GM12872 (cell line): ENCODE measurements at regions not wholly inside any gene's neighbourhood (a gene's known extent, or its start where the extent isn't known, plus 50 kb on each side); places are given as distances from the start of the nearest gene placed in this dataset.

Experiments
- CTCF ChIP-seq: IDR thresholded peaks from 3 replicates; pipeline ENCODE4 v1.5.1; 2011; ENCODE audit warnings: low read depth, mild to moderate bottlenecking, low read length, moderate library complexity; ENCODE audit not compliant: insufficient read depth

GRCh38 chr9:28363151-28363562, 789.9 kb upstream of the C9orf72 start:
- no peak for TF ChIP-seq CTCF

DNA sequence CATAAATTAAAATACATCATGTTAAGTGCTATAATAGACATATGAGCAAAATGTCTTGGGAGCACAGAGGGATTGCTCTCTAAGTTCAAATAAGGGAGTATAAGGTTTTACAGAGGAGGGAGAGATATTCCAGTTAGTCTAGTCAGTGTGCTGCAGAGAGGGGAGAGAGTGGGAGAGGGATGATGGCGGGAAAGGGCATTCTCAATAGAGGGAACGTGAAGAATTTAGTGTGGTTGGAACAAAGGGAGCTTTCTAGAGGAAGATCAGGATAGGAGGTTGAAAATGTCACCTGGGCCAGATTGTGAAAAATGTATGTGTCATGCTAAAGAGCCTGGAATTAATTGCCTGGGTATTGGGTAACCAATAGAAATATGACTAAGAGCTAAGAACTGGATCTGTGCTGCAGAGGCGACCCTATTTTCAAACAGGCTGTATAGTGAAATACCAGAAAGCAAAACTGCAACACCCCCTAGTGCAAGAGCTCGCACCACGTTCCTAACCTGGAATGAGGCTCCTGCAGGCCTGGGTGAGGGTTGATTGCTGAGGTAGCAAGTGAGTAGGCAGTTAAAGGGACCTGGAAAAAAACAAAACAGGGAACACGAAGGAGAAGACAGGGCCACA, 791.8 kb upstream of the C9orf72 start:
- no peak for TF ChIP-seq CTCF

GRCh38 chr9:28365728-28366127, 792.4 kb upstream of the C9orf72 start:
- no peak for TF ChIP-seq CTCF

DNA sequence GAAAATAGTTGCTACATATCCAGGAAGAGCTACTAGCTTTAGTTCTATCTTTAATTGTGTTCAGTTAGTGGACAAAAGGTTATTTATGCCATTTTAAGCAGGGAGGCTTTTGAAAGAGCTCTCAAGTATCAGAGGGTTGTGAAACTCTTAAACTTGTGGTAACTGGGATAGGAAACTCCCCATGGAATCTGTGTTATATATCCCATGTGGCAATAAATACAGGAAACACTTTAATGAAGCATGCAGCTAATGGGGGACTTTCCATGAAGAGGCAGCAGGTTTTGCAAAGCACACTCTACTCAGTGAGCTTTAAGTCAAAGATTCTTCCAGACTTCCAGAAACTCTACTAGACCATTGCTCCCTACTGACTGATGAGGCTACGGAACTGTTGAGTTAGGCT, 805.0 kb upstream of the C9orf72 start:
- no peak for TF ChIP-seq CTCF

DNA sequence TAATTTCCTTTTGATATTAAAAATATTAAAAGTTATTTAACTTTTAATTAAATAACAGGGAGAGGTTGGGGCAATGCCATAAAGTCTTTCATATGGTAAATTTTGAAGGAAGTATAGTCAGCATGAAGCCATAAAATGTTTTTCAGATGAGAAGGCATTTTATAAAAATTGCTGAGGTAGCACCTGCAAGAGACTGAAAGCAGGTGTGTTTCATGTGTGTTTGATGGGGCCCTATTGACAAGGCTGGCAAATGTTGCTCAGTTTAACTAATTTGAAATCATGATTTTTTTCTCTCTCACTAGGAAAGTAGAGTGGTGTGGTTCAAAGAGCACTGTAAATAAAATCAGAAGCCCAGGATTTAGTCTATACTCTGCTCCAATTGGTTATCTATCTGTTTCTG, 805.8 kb upstream of the C9orf72 start:
- no peak for TF ChIP-seq CTCF

GRCh38 chr9:28389411-28389810, 816.1 kb upstream of the C9orf72 start:
- TF ChIP-seq CTCF = no peak

GRCh38 chr9:28394774-28395173, 821.5 kb upstream of the C9orf72 start:
- TF ChIP-seq CTCF = no peak
